HepG2 (cell line): ENCODE measurements at regions not wholly inside any gene's neighbourhood (a gene's known extent, or its start where the extent isn't known, plus 50 kb on each side); places are given as distances from the start of the nearest gene placed in this dataset.

Source experiments
- ATAC-seq: fragments of 200-7000 bp; cut with Tn5 transposase; 3 replicates; pipeline ENCODE4 v1.9.1; 2020; ENCODE audit warnings: mild to moderate bottlenecking, moderate library complexity
- BruUV-seq: library from RNA; stranded (reverse); fragments of 400-500 nt; replicated peaks from 2 replicates; lab custom pipeline; 2021; lab: Mats Ljungman, UMichigan
- CTCF ChIA-PET: fragments of 300-600 bp; formaldehyde crosslinking; extraction: SDS; loops from one replicate; lab custom pipeline; 2021; ENCODE audit warnings: low total read pairs, inconsistent platforms, low intra/inter-chr PET ratio; lab: Yijun Ruan, JAX
- POLR2A ChIA-PET: fragments of 350-600 bp; sonication (Branson Sonifier 250); formaldehyde crosslinking; loops from one replicate; lab custom pipeline; 2020; ENCODE audit warnings: antibody characterized with exemption, inconsistent platforms; lab: Yijun Ruan, JAX
- DNase-seq: peaks from one replicate; pipeline ENCODE4 v3.0.0-alpha.2; 2015; ENCODE audit warnings: low spot score
- FAIRE-seq: peaks from 3 replicates; lab custom pipeline; 2011; peaks lifted over from hg19 to GRCh38; lab: Jason Lieb, UNC
- H2AFZ ChIP-seq: one replicate; pipeline ENCODE4 v1.6.1; 2011; ENCODE audit warnings: low read length, inconsistent platforms
- H3K27ac ChIP-seq: fragments of 300-600 bp; 3 replicates; pipeline ENCODE4 v1.8.0; 2011; ENCODE audit warnings: mixed run types, mild to moderate bottlenecking, mixed read lengths, low read length, inconsistent platforms; ENCODE audit not compliant: insufficient read depth; ENCODE audit errors: extremely low read length
- H3K27me3 ChIP-seq, 2 experiments: fragments of 200-600 bp in 1 of 2; 2 replicates in 1 of 2; 3 replicates in 1 of 2; pipeline versions ENCODE4 v1.6.0 to v1.8.0; 2011; ENCODE audit warnings: low read length in 2 of 2, mild to moderate bottlenecking in 2 of 2, moderate library complexity in 2 of 2, inconsistent platforms in 1 of 2; ENCODE audit not compliant: insufficient read depth in 2 of 2, control insufficient read depth in 1 of 2
- H3K36me3 ChIP-seq, 2 experiments: fragments of 200-600 bp in 1 of 2; replicated peaks in 1 of 2; 2 replicates in 1 of 2; 3 replicates in 1 of 2; pipeline versions ENCODE4 v1.5.1 to v1.8.0; 2011; ENCODE audit warnings: low read length in 2 of 2, inconsistent platforms in 1 of 2; ENCODE audit not compliant: insufficient read depth in 2 of 2, control insufficient read depth in 1 of 2
- H3K4me1 ChIP-seq: 2 replicates; pipeline ENCODE4 v1.5.1; 2012; ENCODE audit warnings: low read length, inconsistent platforms; ENCODE audit not compliant: insufficient read depth
- H3K4me2 ChIP-seq: 2 replicates; pipeline ENCODE4 v1.6.0; 2011; ENCODE audit warnings: low read depth, low read length, inconsistent platforms
- H3K4me3 ChIP-seq, 3 experiments: fragments of 200-600 bp in 1 of 3; sonication (generic), shearing (Covaris generic) in 1 of 3; replicated peaks in 1 of 3; 2 replicates each; pipeline ENCODE4 v1.5.1; 2011 to 2016; ENCODE audit warnings: low read length in 3 of 3, inconsistent platforms in 2 of 3, low read depth in 2 of 3, mild to moderate bottlenecking in 2 of 3, control low read depth in 1 of 3, mixed read lengths in 1 of 3; ENCODE audit not compliant: insufficient read depth in 1 of 3
- H3K79me2 ChIP-seq: one replicate; pipeline ENCODE4 v1.6.1; 2011; ENCODE audit warnings: low read length, inconsistent platforms; ENCODE audit not compliant: insufficient read depth
- H3K9ac ChIP-seq: 2 replicates; pipeline ENCODE4 v1.6.0; 2011; ENCODE audit warnings: mild to moderate bottlenecking, low read depth, low read length, inconsistent platforms; ENCODE audit not compliant: insufficient read depth
- H3K9me3 ChIP-seq: 2 replicates; pipeline ENCODE4 v1.5.1; 2012; ENCODE audit warnings: mild to moderate bottlenecking, low read length
- H4K20me1 ChIP-seq: 2 replicates; pipeline ENCODE4 v1.6.0; 2011; ENCODE audit warnings: inconsistent platforms, mild to moderate bottlenecking, low read length, moderate library complexity; ENCODE audit not compliant: insufficient read depth
- ATF4 ChIP-seq, 2 experiments: fragments of 450-650 bp in 1 of 2; sonication (generic) in 1 of 2; formaldehyde crosslinking; IDR thresholded peaks; 2 replicates each; pipeline versions ENCODE4 v1.5.0 to v1.8.0; 2020 to 2022; ENCODE audit warnings: mild to moderate bottlenecking in 1 of 2, missing genetic modification reagents in 1 of 2
- ATF7 ChIP-seq, 2 experiments: fragments of 450-650 bp in 1 of 2; sonication (generic) in 1 of 2; formaldehyde crosslinking in 1 of 2; IDR thresholded peaks; 2 replicates each; pipeline versions ENCODE4 v1.4.0 to v1.6.1; 2016 to 2020; ENCODE audit warnings: antibody characterized with exemption in 1 of 2, mild to moderate bottlenecking in 1 of 2, missing genetic modification reagents in 1 of 2
- CENPX ChIP-seq: sonication (generic); formaldehyde crosslinking; IDR thresholded peaks from 2 replicates; pipeline ENCODE4 v1.9.0; 2021; ENCODE audit warnings: mild to moderate bottlenecking, missing genetic modification reagents, moderate library complexity
- GATAD1 ChIP-seq: IDR thresholded peaks from 2 replicates; pipeline ENCODE4 v1.6.1; 2016; ENCODE audit warnings: missing genetic modification reagents, missing compliant biosample characterization
- SSRP1 ChIP-seq: IDR thresholded peaks from 2 replicates; pipeline ENCODE4 v1.6.1; 2016; ENCODE audit warnings: control low read depth
- TOE1 ChIP-seq: sonication (generic); formaldehyde crosslinking; IDR thresholded peaks from 2 replicates; pipeline ENCODE4 v1.4.0; 2020; ENCODE audit warnings: mild to moderate bottlenecking, missing genetic modification reagents
- ZNF232 ChIP-seq: sonication (generic); formaldehyde crosslinking; IDR thresholded peaks from 2 replicates; pipeline ENCODE4 v1.4.0; 2020; ENCODE audit warnings: missing genetic modification reagents, borderline replicate concordance
- ZNF367 ChIP-seq: sonication (generic); formaldehyde crosslinking; IDR thresholded peaks from 2 replicates; pipeline ENCODE4 v1.4.0; 2020; ENCODE audit warnings: missing genetic modification reagents, borderline replicate concordance
- ZNF383 ChIP-seq: sonication (generic); formaldehyde crosslinking; IDR thresholded peaks from 2 replicates; pipeline ENCODE4 v1.4.0; 2020; ENCODE audit warnings: missing genetic modification reagents, mild to moderate bottlenecking, borderline replicate concordance
- WGBS: methylation state at CpG from one replicate; pipeline ENCODE4 v1.1.6; 2017; ENCODE audit warnings: low lambda C conversion rate; 5-methylcytosine and 5-hydroxymethylcytosine counted together
- in situ Hi-C: cut with HindIII; loops from 2 replicates; pipeline ENCODE4 v1.10.0; 2017; ENCODE audit warnings: low pct_unique_long_range_greater_than_20kb; ENCODE audit not compliant: extremely low pct_ligation_motif_present
- intact Hi-C: fragments of 100-400 bp; cut with micrococcal nuclease; formaldehyde crosslinking; loops from one replicate; pipeline ENCODE4 v1.10.0; 2022; ENCODE audit not compliant: unreplicated experiment
- TF ChIP-seq, protein P1 (sequence below): sonication (generic); formaldehyde crosslinking; IDR thresholded peaks from 2 replicates; pipeline ENCODE4 v1.8.1; 2023; ENCODE audit warnings: missing genetic modification reagents, mild to moderate bottlenecking, borderline replicate concordance
- TF ChIP-seq, protein P2 (sequence below): sonication (generic); formaldehyde crosslinking; IDR thresholded peaks from 2 replicates; pipeline ENCODE4 v1.4.0; 2020; ENCODE audit warnings: missing genetic modification reagents

- BruUV-seq, result no TSS peak
- FAIRE-seq, result no peak
- Histone ChIP-seq H3K36me3 (no peaks in the 10 kb centered on the region), H3K4me1 (no peaks in the 10 kb centered on the region), H3K4me3 (no peak overlapping the region), H4K20me1 (no peaks in the 10 kb centered on the region), H3K79me2 (no peaks in the 10 kb centered on the region), H3K27ac (no peak overlapping the region), H2AFZ (no peak overlapping the region), H3K27me3 (peaks cover 2 to 15% of the 10 kb centered on the region in 2 experiments; a peak in 3 of 5 replicates), H3K4me2 (no peak overlapping the region), H3K9me3 (no peaks in the 10 kb centered on the region), H3K9ac (no peak overlapping the region)
- CTCF ChIA-PET, result no interaction called here
- in situ Hi-C loops (no loop called here), intact Hi-C loops (no loop called here)
- TF ChIP-seq ATF4 (CRISPR knock-in tag; IDR thresholded peaks at IDR 0.05) (no peak), ZNF383 (CRISPR knock-in tag) (no peak), GATAD1 (no peak), ZNF232 (CRISPR knock-in tag) (no peak), SSRP1 (CRISPR knock-in tag) (no peak), CENPX (CRISPR knock-in tag) (no peak), TOE1 (no peak), ZNF367 (CRISPR knock-in tag) (no peak), ATF7 (IDR thresholded peaks at IDR 0.05) (no peak), ATF7 (CRISPR knock-in tag; IDR thresholded peaks at IDR 0.05) (no peak)
- TF ChIP-seq, protein P1, sequence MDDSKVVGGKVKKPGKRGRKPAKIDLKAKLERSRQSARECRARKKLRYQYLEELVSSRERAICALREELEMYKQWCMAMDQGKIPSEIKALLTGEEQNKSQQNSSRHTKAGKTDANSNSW (CRISPR knock-in tag), result no peak
- TF ChIP-seq, protein P2, sequence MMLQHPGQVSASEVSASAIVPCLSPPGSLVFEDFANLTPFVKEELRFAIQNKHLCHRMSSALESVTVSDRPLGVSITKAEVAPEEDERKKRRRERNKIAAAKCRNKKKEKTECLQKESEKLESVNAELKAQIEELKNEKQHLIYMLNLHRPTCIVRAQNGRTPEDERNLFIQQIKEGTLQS (CRISPR knock-in tag), result no peak
- POLR2A ChIA-PET, result no interaction called here
- WGBS, result 0% methylated on average over 2 of the region's 2 CpGs
- DNase-seq, result no peak
- no peak for ATAC-seq
Observed at GRCh38 chr11:110862407-110862806, 150.2 kb upstream of the ARHGAP20 start.
